Activated T-cell treated with anti-CD3 and anti-CD28 coated beads, Interleukin-2, amount 50 U/mL, for 72 hours (primary cell): ENCODE measurements at regions not wholly inside any gene's neighbourhood (a gene's known extent, or its start where the extent isn't known, plus 50 kb on each side); places are given as distances from the start of the nearest gene placed in this dataset.

Experiments
- ATAC-seq, 2 donors: fragments of 150-1000 bp; cut with Tn5 transposase; replicated peaks in 1 of 2; 2 replicates each; pipeline ENCODE4 v1.10.0; 2021; ENCODE audit warnings: moderate library complexity in 2 of 2, mild to moderate bottlenecking in 1 of 2
- DNase-seq, 2 donors: peaks; one replicate each; pipeline ENCODE4 v3.0.0; 2021 to 2022; ENCODE audit warnings: mixed read lengths in 1 of 2
- H3K27ac Mint-ChIP-seq: one replicate; pipeline ENCODE4 v1.8.0; 2022; ENCODE audit warnings: mild to moderate bottlenecking, moderate library complexity, mixed read lengths
- H3K27me3 Mint-ChIP-seq: one replicate; pipeline ENCODE4 v1.8.0; 2022; ENCODE audit warnings: low read depth, mixed read lengths
- H3K36me3 Mint-ChIP-seq, 2 donors: one replicate each; pipeline ENCODE4 v1.8.0; 2022; ENCODE audit warnings: mixed read lengths in 2 of 2, mild to moderate bottlenecking in 1 of 2; ENCODE audit not compliant: insufficient read depth in 2 of 2
- H3K4me1 Mint-ChIP-seq: one replicate; pipeline ENCODE4 v1.8.0; 2022; ENCODE audit warnings: low read depth, mixed read lengths
- H3K4me3 Mint-ChIP-seq, 2 donors: one replicate each; pipeline ENCODE4 v1.8.0; 2022; ENCODE audit warnings: mild to moderate bottlenecking in 2 of 2, mixed read lengths in 2 of 2, moderate library complexity in 2 of 2
- H3K9me3 Mint-ChIP-seq, 2 donors: one replicate each; pipeline ENCODE4 v1.8.0; 2022; ENCODE audit warnings: mixed read lengths in 2 of 2

- H3K27me3 Mint-ChIP-seq: no peaks in the 10 kb centered on the region
- H3K36me3 Mint-ChIP-seq: no peaks in the 10 kb centered on the region
- no peak overlapping the region for H3K27ac Mint-ChIP-seq
- no peak for DNase-seq
- ATAC-seq: no peak
- H3K4me1 Mint-ChIP-seq: no peaks in the 10 kb centered on the region
- no peak overlapping the region for H3K4me3 Mint-ChIP-seq
- peaks cover 0 to 8% of the 10 kb centered on the region in 2 donors for H3K9me3 Mint-ChIP-seq
Measured at GRCh38 chr5:124080256-124080655, 568.3 kb downstream of the CSNK1G3 start.

GRCh38 chr5:124079062-124079461, 567.1 kb downstream of the CSNK1G3 start:
- ATAC-seq (no peak), DNase-seq (no peak)
- peaks cover 0 to 7% of the 10 kb centered on the region in 2 donors for H3K9me3 Mint-ChIP-seq
- no peak overlapping the region for H3K4me3 Mint-ChIP-seq
- no peaks in the 10 kb centered on the region for H3K4me1 Mint-ChIP-seq
- no peak overlapping the region for H3K27ac Mint-ChIP-seq
- H3K36me3 Mint-ChIP-seq: no peaks in the 10 kb centered on the region
- no peaks in the 10 kb centered on the region for H3K27me3 Mint-ChIP-seq

GRCh38 chr5:124074500-124074899, 562.5 kb downstream of the CSNK1G3 start:
- H3K9me3 Mint-ChIP-seq: peaks cover 0 to 8% of the 10 kb centered on the region in 2 donors
- ATAC-seq: no peak
- H3K27ac Mint-ChIP-seq: no peak overlapping the region
- no peaks in the 10 kb centered on the region for H3K36me3 Mint-ChIP-seq
- no peaks in the 10 kb centered on the region for H3K27me3 Mint-ChIP-seq
- no peak overlapping the region for H3K4me3 Mint-ChIP-seq
- H3K4me1 Mint-ChIP-seq: no peaks in the 10 kb centered on the region
- no peak for DNase-seq

GRCh38 chr5:124072570-124072969, 560.6 kb downstream of the CSNK1G3 start:
- Mint-ChIP-seq H3K4me1 (no peaks in the 10 kb centered on the region), H3K36me3 (no peaks in the 10 kb centered on the region), H3K27ac (no peak overlapping the region), H3K9me3 (peaks cover 0 to 4% of the 10 kb centered on the region in 2 donors), H3K27me3 (no peaks in the 10 kb centered on the region), H3K4me3 (no peak overlapping the region)
- no peak for ATAC-seq
- DNase-seq: no peak

- Mint-ChIP-seq H3K9me3 (peaks cover 0 to 3% of the 10 kb centered on the region in 2 donors), H3K27ac (no peak overlapping the region)
- ATAC-seq: no peak
Measured at GRCh38 chr5:124071039-124071438, 559.1 kb downstream of the CSNK1G3 start.

GRCh38 chr5:124065508-124065907, 553.5 kb downstream of the CSNK1G3 start:
- no peaks in the 10 kb centered on the region for H3K9me3 Mint-ChIP-seq
- no peaks in the 10 kb centered on the region for H3K4me1 Mint-ChIP-seq
- DNase-seq (no peak), ATAC-seq (no peak)
- no peak overlapping the region for H3K4me3 Mint-ChIP-seq
- no peaks in the 10 kb centered on the region for H3K36me3 Mint-ChIP-seq
- no peak overlapping the region for H3K27ac Mint-ChIP-seq
- no peaks in the 10 kb centered on the region for H3K27me3 Mint-ChIP-seq

More at GRCh38 chr5:124071039-124071438, 559.1 kb downstream of the CSNK1G3 start:
- Mint-ChIP-seq H3K36me3 (no peaks in the 10 kb centered on the region), H3K4me3 (no peak overlapping the region), H3K4me1 (no peaks in the 10 kb centered on the region), H3K27me3 (no peaks in the 10 kb centered on the region)
- DNase-seq: no peak

- Mint-ChIP-seq H3K9me3 (no peaks in the 10 kb centered on the region), H3K4me3 (no peak overlapping the region), H3K4me1 (no peaks in the 10 kb centered on the region), H3K36me3 (no peaks in the 10 kb centered on the region), H3K27ac (no peak overlapping the region), H3K27me3 (no peaks in the 10 kb centered on the region)
- DNase-seq: no peak
- no peak for ATAC-seq
Measured at GRCh38 chr5:124064956-124065355, 553.0 kb downstream of the CSNK1G3 start.

GRCh38 chr5:124061663-124062062, 549.7 kb downstream of the CSNK1G3 start:
- H3K27ac Mint-ChIP-seq: no peak overlapping the region
- H3K27me3 Mint-ChIP-seq: no peaks in the 10 kb centered on the region
- H3K9me3 Mint-ChIP-seq: no peaks in the 10 kb centered on the region
- H3K4me3 Mint-ChIP-seq: no peak overlapping the region
- H3K36me3 Mint-ChIP-seq: no peaks in the 10 kb centered on the region
- no peaks in the 10 kb centered on the region for H3K4me1 Mint-ChIP-seq
- no peak for ATAC-seq
- no peak for DNase-seq

GRCh38 chr5:124061068-124061430, 549.1 kb downstream of the CSNK1G3 start:
- H3K27me3 Mint-ChIP-seq: no peaks in the 10 kb centered on the region
- no peaks in the 10 kb centered on the region for H3K4me1 Mint-ChIP-seq
- no peaks in the 10 kb centered on the region for H3K9me3 Mint-ChIP-seq
- H3K27ac Mint-ChIP-seq: no peak overlapping the region
- no peak for ATAC-seq
- H3K36me3 Mint-ChIP-seq: no peaks in the 10 kb centered on the region
- H3K4me3 Mint-ChIP-seq: no peak overlapping the region
- DNase-seq: no peak

GRCh38 chr5:124060413-124061067, 548.6 kb downstream of the CSNK1G3 start:
- Mint-ChIP-seq H3K4me3 (no peak overlapping the region), H3K27ac (no peak overlapping the region), H3K36me3 (no peaks in the 10 kb centered on the region), H3K27me3 (no peaks in the 10 kb centered on the region), H3K4me1 (no peaks in the 10 kb centered on the region), H3K9me3 (no peaks in the 10 kb centered on the region)
- ATAC-seq: no peak
- no peak for DNase-seq

- no peak overlapping the region for H3K4me3 Mint-ChIP-seq
- H3K4me1 Mint-ChIP-seq: no peaks in the 10 kb centered on the region
- no peaks in the 10 kb centered on the region for H3K27me3 Mint-ChIP-seq
- ATAC-seq (no peak), DNase-seq (no peak)
- no peaks in the 10 kb centered on the region for H3K9me3 Mint-ChIP-seq
- no peaks in the 10 kb centered on the region for H3K36me3 Mint-ChIP-seq
- no peak overlapping the region for H3K27ac Mint-ChIP-seq
Measured at GRCh38 chr5:124060011-124060410, 548.0 kb downstream of the CSNK1G3 start.

- Mint-ChIP-seq H3K36me3 (no peaks in the 10 kb centered on the region), H3K9me3 (no peaks in the 10 kb centered on the region), H3K4me3 (no peak overlapping the region), H3K27ac (no peak overlapping the region), H3K4me1 (no peaks in the 10 kb centered on the region), H3K27me3 (no peaks in the 10 kb centered on the region)
- DNase-seq (no peak), ATAC-seq (no peak)
Measured at GRCh38 chr5:124059200-124059599, 547.2 kb downstream of the CSNK1G3 start.

- ATAC-seq (no peak), DNase-seq (no peak)
- no peaks in the 10 kb centered on the region for H3K4me1 Mint-ChIP-seq
- H3K27me3 Mint-ChIP-seq: no peaks in the 10 kb centered on the region
- no peaks in the 10 kb centered on the region for H3K9me3 Mint-ChIP-seq
- no peak overlapping the region for H3K27ac Mint-ChIP-seq
- no peaks in the 10 kb centered on the region for H3K36me3 Mint-ChIP-seq
- no peak overlapping the region for H3K4me3 Mint-ChIP-seq
Measured at GRCh38 chr5:124057724-124058231, 545.8 kb downstream of the CSNK1G3 start.
